ENCODE measurements at regions not wholly inside any gene's neighbourhood (a gene's known extent, or its start where the extent isn't known, plus 50 kb on each side); places are given as distances from the start of the nearest gene placed in this dataset.

GRCh38 chr2:176466918-176467452 lies 197.7 kb downstream of the MTX2 start:
- in situ Hi-C loops (cut with MboI; ENCODE audit: low sequenced_read_pairs) = loop anchor here (25.0 kb wide), 1 partner anchor 330 kb away; the partner anchor contains the start of gene HOXD8

- in situ Hi-C loops (cut with MboI; ENCODE audit: low sequenced_read_pairs) = loop anchor here (25.0 kb wide), 1 partner anchor 330 kb away; the partner anchor contains the start of gene HOXD8
Observed at GRCh38 chr2:176467595-176467994, 198.4 kb downstream of the MTX2 start.

- in situ Hi-C loops (cut with MboI; ENCODE audit: low sequenced_read_pairs) = loop anchor here (25.0 kb wide), 1 partner anchor 331 kb away; the partner anchor contains the start of gene HOXD8
Observed at GRCh38 chr2:176468457-176469113, 199.3 kb downstream of the MTX2 start.

DNA sequence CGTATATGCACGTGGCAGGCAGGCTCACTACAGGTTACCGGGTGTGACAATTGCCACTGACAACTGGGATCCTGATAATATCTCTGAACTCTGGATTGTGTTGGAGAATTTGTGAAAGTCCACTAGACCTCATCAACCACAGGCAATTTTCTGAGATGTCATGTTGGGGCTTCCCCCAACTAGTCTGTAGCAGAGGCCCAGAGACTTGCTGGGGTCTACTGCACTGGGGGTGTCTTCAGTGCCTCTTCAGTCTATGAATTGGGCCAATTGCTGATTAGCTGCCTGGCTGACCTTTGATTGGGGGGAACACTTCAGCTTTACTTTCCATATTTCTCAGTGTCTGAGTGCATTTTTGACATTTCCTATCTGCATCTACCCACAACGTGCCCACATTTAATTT lies 201.5 kb downstream of the MTX2 start:
- in situ Hi-C loops (cut with MboI; ENCODE audit: low sequenced_read_pairs) = loop anchor here (25.0 kb wide), 1 partner anchor 333 kb away; the partner anchor contains the start of gene HOXD8

DNA sequence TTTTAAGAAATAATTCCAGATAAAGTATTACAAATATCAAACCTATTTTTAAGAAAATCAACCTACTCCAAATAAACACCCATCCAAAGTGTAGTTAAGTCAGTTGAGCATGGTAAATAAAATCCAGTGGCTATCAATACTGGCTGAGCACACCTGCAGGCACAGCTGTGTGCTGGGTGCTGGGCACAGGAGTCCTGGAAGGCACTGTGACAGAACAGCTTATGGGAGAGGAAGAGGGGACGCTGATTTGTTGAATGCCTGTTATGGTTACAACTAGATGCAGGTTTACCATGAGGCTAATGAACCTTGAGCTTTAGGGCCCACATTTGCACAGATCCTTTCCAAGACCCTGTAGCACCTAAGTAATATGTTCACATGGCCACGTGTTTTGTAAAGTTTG lies 202.7 kb downstream of the MTX2 start:
- in situ Hi-C loops (cut with MboI; ENCODE audit: low sequenced_read_pairs) = loop anchor here (25.0 kb wide), 1 partner anchor 335 kb away; the partner anchor contains the start of gene HOXD8

GRCh38 chr2:176473177-176473576 lies 203.9 kb downstream of the MTX2 start:
- in situ Hi-C loops (cut with MboI; ENCODE audit: low sequenced_read_pairs) = loop anchor here (25.0 kb wide), 1 partner anchor 336 kb away; the partner anchor contains the start of gene HOXD8

GRCh38 chr2:176473851-176474250 lies 204.6 kb downstream of the MTX2 start:
- in situ Hi-C loops (cut with MboI; ENCODE audit: low sequenced_read_pairs) = loop anchor here (25.0 kb wide), 1 partner anchor 337 kb away; the partner anchor contains the start of gene HOXD8

DNA sequence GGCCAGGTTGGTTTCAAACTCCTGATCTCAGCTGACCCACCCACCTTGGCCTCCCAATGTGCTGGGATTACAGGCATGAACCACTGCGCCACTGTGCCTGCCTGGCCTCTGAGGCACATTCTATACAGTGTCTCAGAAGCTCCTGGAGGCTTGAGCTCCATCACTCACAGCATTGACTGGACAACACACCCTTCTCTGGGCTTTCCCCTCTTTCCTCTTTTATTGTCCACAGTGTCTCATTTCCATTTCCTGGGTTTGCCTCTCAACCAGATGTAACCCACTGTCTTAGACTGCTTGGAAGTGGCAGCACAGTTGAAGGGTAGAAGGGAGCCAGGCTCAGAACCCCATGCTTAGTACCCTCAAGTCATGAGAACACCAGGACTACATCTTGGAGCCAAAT lies 208.1 kb downstream of the MTX2 start:
- in situ Hi-C loops (cut with MboI; ENCODE audit: low sequenced_read_pairs) = no loop called here

DNA sequence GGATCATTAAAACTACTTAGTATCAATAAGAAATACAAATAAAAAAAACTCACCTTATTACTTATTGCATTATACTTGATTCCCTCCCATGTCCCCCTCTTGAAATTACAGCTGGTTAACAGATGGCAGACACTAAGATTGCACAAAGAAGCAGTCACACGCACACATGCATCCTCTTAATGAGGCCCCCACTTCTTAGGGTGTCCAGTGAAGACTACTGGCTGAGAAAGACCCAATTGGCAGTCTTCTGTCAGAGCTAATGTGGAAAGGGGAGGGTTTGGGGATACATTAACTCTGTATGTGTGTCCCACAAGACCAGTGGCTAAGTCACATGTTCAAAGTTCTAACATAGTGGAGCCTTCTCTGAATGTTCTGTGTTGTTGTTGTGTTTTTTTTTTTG lies 210.7 kb downstream of the MTX2 start:
- in situ Hi-C loops (cut with MboI; ENCODE audit: low sequenced_read_pairs) = no loop called here

DNA sequence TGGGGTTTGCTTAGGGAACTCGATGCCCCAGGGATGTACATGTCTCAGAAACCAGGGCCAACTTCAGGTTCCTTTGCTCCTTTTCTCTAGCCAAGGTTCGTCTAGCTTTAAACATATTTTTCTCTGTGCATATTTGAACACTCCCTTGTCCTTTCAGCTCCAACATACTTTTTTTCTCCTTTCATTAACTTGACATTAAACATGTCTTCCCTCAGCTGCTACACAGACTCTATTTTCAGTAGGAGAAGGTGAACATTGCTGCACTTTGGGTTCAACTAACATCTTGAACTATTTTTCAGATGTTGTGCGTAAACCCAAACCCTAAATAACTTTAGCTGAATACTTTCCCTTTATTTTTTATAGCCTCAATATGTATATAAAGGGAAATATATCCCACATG lies 212.9 kb downstream of the MTX2 start:
- in situ Hi-C loops (cut with MboI; ENCODE audit: low sequenced_read_pairs) = no loop called here

- in situ Hi-C loops (cut with MboI; ENCODE audit: low sequenced_read_pairs) = no loop called here
Observed at GRCh38 chr2:176483476-176483875, 214.2 kb downstream of the MTX2 start.

GRCh38 chr2:176483901-176484568 lies 214.8 kb downstream of the MTX2 start:
- in situ Hi-C loops (cut with MboI; ENCODE audit: low sequenced_read_pairs) = no loop called here

- in situ Hi-C loops (cut with MboI; ENCODE audit: low sequenced_read_pairs) = no loop called here
Observed at GRCh38 chr2:176484838-176485237, 215.6 kb downstream of the MTX2 start.

- in situ Hi-C loops (cut with MboI; ENCODE audit: low sequenced_read_pairs) = no loop called here
Observed at GRCh38 chr2:176488431-176488830, 219.2 kb downstream of the MTX2 start.

GRCh38 chr2:176490061-176490861 lies 221.0 kb downstream of the MTX2 start:
- in situ Hi-C loops (cut with MboI; ENCODE audit: low sequenced_read_pairs) = no loop called here

DNA sequence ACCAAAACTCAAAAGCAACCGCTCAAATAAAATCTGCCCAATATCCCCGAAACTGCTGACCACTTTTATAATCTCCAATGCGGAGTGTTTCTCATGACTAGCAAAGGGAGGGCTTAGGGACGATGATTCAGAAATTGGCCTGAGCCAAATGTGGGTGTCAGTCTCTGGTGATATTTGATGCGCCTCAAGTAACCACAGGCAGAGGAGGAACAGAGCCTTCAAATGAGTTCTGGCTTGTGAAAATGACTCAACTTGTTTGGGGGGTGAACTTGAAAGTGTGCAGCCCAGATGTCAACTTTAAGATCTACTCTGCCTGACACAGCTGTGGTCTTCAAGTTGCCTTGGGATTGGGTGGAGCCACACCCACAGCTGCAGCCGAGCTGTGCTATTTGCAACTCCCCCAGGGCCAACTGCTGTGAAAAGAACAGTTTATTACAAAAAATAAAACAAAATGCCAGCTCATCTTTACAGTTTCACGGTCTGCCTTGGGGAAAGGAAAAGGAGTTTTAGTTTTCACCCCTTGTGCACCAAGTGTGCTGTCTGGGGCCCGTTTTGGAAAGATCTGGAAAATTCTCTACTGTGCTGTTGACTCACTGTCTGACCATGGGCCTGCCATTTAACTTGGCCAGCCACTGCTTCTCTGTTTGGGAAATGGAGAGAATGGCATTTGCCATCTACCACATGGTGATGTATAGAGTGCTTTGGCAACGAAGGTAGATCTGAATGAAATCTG lies 222.1 kb downstream of the MTX2 start:
- in situ Hi-C loops (cut with MboI; ENCODE audit: low sequenced_read_pairs) = no loop called here

GRCh38 chr2:176492583-176492982 lies 223.3 kb downstream of the MTX2 start:
- in situ Hi-C loops (cut with MboI; ENCODE audit: low sequenced_read_pairs) = no loop called here

DNA sequence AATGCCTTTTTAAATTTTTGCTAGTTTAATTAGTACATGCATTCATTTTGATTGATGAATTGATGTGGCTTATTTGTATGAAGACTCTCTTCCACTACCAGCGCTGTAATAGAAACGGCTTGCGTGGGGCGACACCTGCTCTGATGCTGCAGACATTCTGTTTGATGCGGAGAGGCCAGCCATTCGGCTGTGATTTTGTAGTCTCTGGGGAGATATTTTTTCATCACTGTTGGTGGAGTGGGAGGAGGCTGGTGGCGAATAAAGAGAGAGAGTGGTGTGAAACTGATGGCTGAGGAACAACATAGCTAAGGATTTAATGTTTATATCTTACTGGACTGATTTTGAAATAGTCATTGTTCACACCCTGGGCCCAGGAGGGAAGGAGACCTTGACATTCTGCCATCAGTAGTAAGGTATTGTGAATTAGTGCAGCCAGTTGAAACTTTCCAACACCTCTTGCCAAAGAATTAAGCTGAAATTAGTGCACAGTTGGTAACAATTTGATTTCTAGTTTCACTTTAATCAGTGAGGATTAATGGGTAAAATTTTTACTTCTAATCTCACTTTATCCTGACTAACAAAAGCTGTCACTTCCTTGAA lies 224.1 kb downstream of the MTX2 start:
- in situ Hi-C loops (cut with MboI; ENCODE audit: low sequenced_read_pairs) = no loop called here

- in situ Hi-C loops (cut with MboI; ENCODE audit: low sequenced_read_pairs) = no loop called here
Observed at GRCh38 chr2:176493909-176494308, 224.7 kb downstream of the MTX2 start.

DNA sequence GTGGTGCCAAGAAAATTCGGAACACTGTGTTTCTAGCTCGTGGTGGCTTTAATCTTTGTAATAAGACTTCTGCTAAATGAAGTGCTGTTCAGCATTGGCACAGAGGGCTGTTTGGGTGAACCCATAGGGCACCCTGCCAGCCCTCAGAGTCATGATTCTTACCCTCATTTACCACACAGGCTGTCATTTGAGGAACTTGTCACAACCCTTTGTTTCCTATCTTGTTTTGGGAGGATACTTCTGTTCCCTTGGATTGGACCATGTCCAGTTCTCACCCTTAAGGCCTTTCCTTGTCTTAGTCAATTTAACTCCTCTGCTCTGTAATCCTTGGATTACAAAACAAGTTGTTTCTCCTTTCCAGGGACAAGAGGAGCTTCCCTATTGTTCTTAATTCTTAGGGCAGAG lies 225.7 kb downstream of the MTX2 start:
- in situ Hi-C loops (cut with MboI; ENCODE audit: low sequenced_read_pairs) = no loop called here
